Fibroblast of lung (primary cell): ENCODE measurements at regions not wholly inside any gene's neighbourhood (a gene's known extent, or its start where the extent isn't known, plus 50 kb on each side); places are given as distances from the start of the nearest gene placed in this dataset.

Source experiments
- CTCF ChIP-seq, 2 donors: IDR thresholded peaks in 1 of 2; conservative IDR thresholded peaks in 1 of 2; 1 replicate in 1 of 2; 2 replicates in 1 of 2; pipeline ENCODE4 v1.5.1; 2011 to 2012; ENCODE audit warnings: low read length in 2 of 2, control low read depth in 1 of 2, inconsistent platforms in 1 of 2, low read depth in 1 of 2, mild to moderate bottlenecking in 1 of 2
- EZH2 ChIP-seq: IDR thresholded peaks from 2 replicates; pipeline ENCODE4 v1.5.1; 2012; ENCODE audit warnings: low read length, control low read depth, mild to moderate bottlenecking; ENCODE audit errors: missing control alignments

- TF ChIP-seq CTCF (conservative IDR thresholded peaks at IDR 0.05 in 1 of 2, IDR thresholded peaks at IDR 0.05 in 1 of 2; ENCODE audit: low read depth in 1 of 2, low read length in 2 of 2) (no peak), EZH2 (no peak)
Measured at GRCh38 chr5:98231089-98231488, 542.4 kb upstream of the RGMB start.
